ENCODE measurements at regions not wholly inside any gene's neighbourhood (a gene's known extent, or its start where the extent isn't known, plus 50 kb on each side); places are given as distances from the start of the nearest gene placed in this dataset.

DNA sequence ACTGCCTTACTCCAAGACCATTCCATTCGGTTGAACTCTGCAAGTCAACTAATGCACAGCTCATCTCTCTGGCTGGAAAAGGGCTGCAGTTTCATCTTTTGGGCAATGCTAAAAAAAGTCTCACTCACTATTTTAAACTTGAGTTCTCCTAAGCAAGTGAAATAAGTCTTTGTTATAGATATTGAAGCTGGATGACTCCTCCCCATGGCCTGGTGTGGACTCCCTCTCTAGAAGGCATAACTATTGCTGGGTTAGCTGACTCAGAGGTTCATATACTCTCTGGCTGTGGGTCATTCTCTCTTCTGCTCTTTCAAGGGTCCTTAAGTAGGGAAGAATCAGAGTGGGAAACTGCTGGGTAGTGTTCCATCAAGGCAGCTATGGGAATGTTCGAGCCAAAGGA, 88.0 kb downstream of the XCL2 start (continued):
- TF ChIP-seq EP300 (IDR thresholded peaks at IDR 0.05; ENCODE audit: borderline replicate concordance in 1 of 2, low read depth in 2 of 2, low read length in 2 of 2) = no peak

Data from H1 (cell line).